ENCODE measurements at regions not wholly inside any gene's neighbourhood (a gene's known extent, or its start where the extent isn't known, plus 50 kb on each side); places are given as distances from the start of the nearest gene placed in this dataset.

DNA sequence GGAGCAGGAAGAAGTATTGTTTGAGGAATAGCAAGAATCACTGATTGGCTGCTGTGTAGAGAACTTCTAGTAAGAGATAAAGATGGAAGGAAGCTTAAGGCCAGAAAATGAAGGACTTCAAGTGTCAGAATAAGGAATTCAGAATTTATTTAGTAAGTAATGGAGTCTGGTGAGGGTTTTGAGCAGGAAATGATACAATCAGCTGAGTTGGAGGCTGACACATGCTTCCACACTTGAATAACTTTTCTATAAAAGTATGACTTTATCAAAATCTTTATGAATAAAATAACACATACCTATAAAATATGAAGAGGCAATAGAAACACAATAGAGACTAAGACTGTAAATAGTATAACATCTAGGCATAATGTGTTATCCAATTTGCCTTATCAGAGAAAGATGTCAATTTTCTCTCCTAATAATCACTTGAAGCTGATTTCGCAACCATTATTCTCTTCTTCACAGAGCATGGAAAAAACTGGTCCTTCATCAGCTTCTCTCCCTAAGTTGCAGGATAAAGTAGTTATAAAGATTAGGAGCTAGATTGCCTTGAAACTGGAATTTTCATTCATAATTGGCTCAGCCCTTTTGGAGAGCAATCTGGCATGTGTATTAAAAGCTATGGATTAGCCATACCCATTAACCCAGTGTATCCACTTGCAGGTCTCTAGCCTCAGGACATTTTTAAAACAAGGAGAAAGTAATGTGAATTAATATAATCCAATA is 143.4 kb downstream of the ZNF608 start:
- Histone ChIP-seq H3K79me2 (ENCODE audit: insufficient read depth, low read length) (no peaks in the 10 kb centered on the region), H3K27ac (ENCODE audit: extremely low read length, insufficient read depth, low read length) (no peak overlapping the region), H3K36me3 (replicated peaks in 1 of 2; ENCODE audit: control insufficient read depth in 1 of 2, insufficient read depth in 2 of 2, low read length in 2 of 2) (no peaks in the 10 kb centered on the region), H3K9me3 (ENCODE audit: low read length) (no peaks in the 10 kb centered on the region), H4K20me1 (ENCODE audit: insufficient read depth, low read length) (no peaks in the 10 kb centered on the region), H3K27me3 (ENCODE audit: control insufficient read depth in 1 of 2, insufficient read depth in 2 of 2, low read length in 2 of 2) (no peaks in the 10 kb centered on the region), H3K4me2 (ENCODE audit: low read depth, low read length) (no peak overlapping the region), H3K4me1 (ENCODE audit: insufficient read depth, low read length) (peaks cover 56% of the 10 kb centered on the region), H3K9ac (ENCODE audit: insufficient read depth, low read depth, low read length) (no peak overlapping the region), H3K4me3 (replicated peaks in 1 of 3; ENCODE audit: insufficient read depth in 1 of 3, low read depth in 2 of 3, low read length in 3 of 3) (no peak overlapping the region), H2AFZ (ENCODE audit: low read length) (no peak overlapping the region)
- intact Hi-C loops (cut with micrococcal nuclease; ENCODE audit: unreplicated experiment) = no loop called here
- ChIA-PET POLR2A (no interaction called here), CTCF (ENCODE audit: low intra/inter-chr PET ratio, low total read pairs) (no interaction called here)
- TF ChIP-seq CEBPG (CRISPR knock-in tag; IDR thresholded peaks at IDR 0.05) (peak; percentile 39; the same call in 1 of the 2 replicates), TGIF2 (CRISPR knock-in tag; IDR thresholded peaks at IDR 0.05) (no peak), CEBPB (IDR thresholded peaks at IDR 0.05; ENCODE audit: borderline replicate concordance, low read depth, low read length) (peak; percentile 84)
- FAIRE-seq = no peak
- no peak for DNase-seq (ENCODE audit: low spot score)
- 96% methylated on average over 1 of the region's 1 CpG for WGBS (ENCODE audit: low lambda C conversion rate)
- BruUV-seq (replicated peaks) = no TSS peak
- in situ Hi-C loops (cut with HindIII; ENCODE audit: extremely low pct_ligation_motif_present, low pct_unique_long_range_greater_than_20kb) = no loop called here
- ATAC-seq = no peak

DNA sequence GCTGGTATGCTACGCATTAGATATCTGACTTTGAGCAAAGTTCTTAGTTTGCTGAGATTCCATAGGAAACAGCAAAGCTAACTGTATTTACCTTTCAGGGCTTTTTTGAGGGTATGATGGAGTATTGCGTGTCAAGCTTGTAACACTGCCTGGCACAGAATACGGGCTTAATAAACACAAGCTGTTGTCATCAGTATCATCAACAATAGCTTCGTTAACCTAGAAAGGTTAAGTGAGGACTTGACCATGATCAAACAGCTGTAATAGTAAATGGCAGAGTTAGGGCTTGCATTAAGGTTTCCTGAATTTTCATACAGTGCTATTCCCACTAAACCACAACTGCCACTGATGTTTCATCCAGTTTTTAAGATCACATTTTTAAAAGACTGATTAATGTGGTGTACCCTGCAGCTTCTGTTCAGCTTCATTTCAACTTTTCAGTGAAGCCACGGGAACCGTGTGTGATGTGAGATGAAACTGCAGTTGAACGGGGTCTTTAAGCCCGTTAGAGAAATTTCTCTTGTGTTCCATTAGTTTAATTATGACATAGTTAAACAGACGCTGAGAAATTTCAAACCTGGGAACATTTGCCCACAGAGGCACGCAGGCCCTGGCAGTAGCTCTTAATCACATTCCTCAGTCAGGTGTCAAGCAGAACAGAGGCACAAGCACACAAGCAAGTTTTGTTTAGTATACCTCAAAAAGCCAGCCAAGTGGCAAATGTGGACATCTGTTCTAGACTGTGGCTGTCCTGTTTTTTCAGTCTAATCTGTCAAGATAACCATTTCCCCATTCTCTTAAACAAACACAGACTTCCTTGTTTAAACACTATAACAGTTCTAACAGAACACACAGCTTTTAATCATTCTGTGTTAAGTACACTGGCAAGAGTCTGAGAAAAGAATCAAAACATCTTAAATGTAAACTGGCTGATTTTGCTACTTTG is 147.1 kb downstream of the ZNF608 start:
- Histone ChIP-seq H3K9me3 (ENCODE audit: low read length) (no peaks in the 10 kb centered on the region), H2AFZ (ENCODE audit: low read length) (peak overlapping the region; percentile 15), H3K4me3 (replicated peaks in 1 of 3; ENCODE audit: insufficient read depth in 1 of 3, low read depth in 2 of 3, low read length in 3 of 3) (peak overlapping the region in 2 of 3 experiments; percentile 9 to 29; a peak in 3 of 6 replicates), H3K4me2 (ENCODE audit: low read depth, low read length) (peak overlapping the region; percentile 71), H3K79me2 (ENCODE audit: insufficient read depth, low read length) (no peaks in the 10 kb centered on the region), H4K20me1 (ENCODE audit: insufficient read depth, low read length) (no peaks in the 10 kb centered on the region), H3K9ac (ENCODE audit: insufficient read depth, low read depth, low read length) (peak overlapping the region; percentile 66), H3K27me3 (ENCODE audit: control insufficient read depth in 1 of 2, insufficient read depth in 2 of 2, low read length in 2 of 2) (no peaks in the 10 kb centered on the region), H3K36me3 (replicated peaks in 1 of 2; ENCODE audit: control insufficient read depth in 1 of 2, insufficient read depth in 2 of 2, low read length in 2 of 2) (no peaks in the 10 kb centered on the region), H3K27ac (ENCODE audit: extremely low read length, insufficient read depth, low read length) (peak overlapping the region; percentile 59), H3K4me1 (ENCODE audit: insufficient read depth, low read length) (peaks cover 57% of the 10 kb centered on the region)
- POLR2A ChIA-PET = interaction anchor here (0.6 to 2.6 kb wide), 7 partner anchors 16 to 323 kb away, joined by 3 to 17 read pairs (median 5); no protein-coding TSS in a partner anchor
- intact Hi-C loops (cut with micrococcal nuclease; ENCODE audit: unreplicated experiment) = loop anchor here (1.0 to 5.0 kb wide), 6 partner anchors 18 to 148 kb away; partner anchors contain the start of gene ZNF608
- CTCF ChIA-PET (ENCODE audit: low intra/inter-chr PET ratio, low total read pairs) = no interaction called here
- 3% methylated on average over 10 of the region's 10 CpGs for WGBS (ENCODE audit: low lambda C conversion rate)
- FAIRE-seq (peak; percentile 61), ATAC-seq (peak; percentile 94), DNase-seq (ENCODE audit: low spot score) (peak; percentile 96)
- in situ Hi-C loops (cut with HindIII; ENCODE audit: extremely low pct_ligation_motif_present, low pct_unique_long_range_greater_than_20kb) = no loop called here
- BruUV-seq (replicated peaks) = no TSS peak
- TF ChIP-seq ZNF138 (CRISPR knock-in tag; IDR thresholded peaks at IDR 0.05; ENCODE audit: low read depth) = no peak
- peak; percentile 95 for TF ChIP-seq FOXJ3 (CRISPR knock-in tag; IDR thresholded peaks at IDR 0.05; ENCODE audit: borderline replicate concordance)
- no peak; the same call in 1 of the 2 replicates for TF ChIP-seq TCF7L2 (IDR thresholded peaks at IDR 0.05; ENCODE audit: low read depth, low read length)
- TF ChIP-seq, protein P1, sequence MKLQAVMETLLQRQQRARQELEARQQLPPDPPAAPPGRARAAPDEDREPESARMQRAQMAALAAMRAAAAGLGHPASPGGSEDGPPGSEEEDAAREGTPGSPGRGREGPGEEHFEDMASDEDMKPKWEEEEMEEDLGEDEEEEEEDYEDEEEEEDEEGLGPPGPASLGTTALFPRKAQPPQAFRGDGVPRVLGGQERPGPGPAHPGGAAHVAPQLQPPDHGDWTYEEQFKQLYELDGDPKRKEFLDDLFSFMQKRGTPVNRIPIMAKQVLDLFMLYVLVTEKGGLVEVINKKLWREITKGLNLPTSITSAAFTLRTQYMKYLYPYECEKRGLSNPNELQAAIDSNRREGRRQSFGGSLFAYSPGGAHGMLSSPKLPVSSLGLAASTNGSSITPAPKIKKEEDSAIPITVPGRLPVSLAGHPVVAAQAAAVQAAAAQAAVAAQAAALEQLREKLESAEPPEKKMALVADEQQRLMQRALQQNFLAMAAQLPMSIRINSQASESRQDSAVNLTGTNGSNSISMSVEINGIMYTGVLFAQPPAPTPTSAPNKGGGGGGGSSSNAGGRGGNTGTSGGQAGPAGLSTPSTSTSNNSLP (IDR thresholded peaks at IDR 0.05; ENCODE audit: low read depth, low read length) = peak; percentile 93
- TF ChIP-seq, protein P2, sequence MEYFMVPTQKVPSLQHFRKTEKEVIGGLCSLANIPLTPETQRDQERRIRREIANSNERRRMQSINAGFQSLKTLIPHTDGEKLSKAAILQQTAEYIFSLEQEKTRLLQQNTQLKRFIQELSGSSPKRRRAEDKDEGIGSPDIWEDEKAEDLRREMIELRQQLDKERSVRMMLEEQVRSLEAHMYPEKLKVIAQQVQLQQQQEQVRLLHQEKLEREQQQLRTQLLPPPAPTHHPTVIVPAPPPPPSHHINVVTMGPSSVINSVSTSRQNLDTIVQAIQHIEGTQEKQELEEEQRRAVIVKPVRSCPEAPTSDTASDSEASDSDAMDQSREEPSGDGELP (IDR thresholded peaks at IDR 0.05; ENCODE audit: borderline replicate concordance, low read depth) = peak; percentile 78; the same call in 1 of the 2 replicates
